ENCODE measurements at regions not wholly inside any gene's neighbourhood (a gene's known extent, or its start where the extent isn't known, plus 50 kb on each side); places are given as distances from the start of the nearest gene placed in this dataset.

DNA sequence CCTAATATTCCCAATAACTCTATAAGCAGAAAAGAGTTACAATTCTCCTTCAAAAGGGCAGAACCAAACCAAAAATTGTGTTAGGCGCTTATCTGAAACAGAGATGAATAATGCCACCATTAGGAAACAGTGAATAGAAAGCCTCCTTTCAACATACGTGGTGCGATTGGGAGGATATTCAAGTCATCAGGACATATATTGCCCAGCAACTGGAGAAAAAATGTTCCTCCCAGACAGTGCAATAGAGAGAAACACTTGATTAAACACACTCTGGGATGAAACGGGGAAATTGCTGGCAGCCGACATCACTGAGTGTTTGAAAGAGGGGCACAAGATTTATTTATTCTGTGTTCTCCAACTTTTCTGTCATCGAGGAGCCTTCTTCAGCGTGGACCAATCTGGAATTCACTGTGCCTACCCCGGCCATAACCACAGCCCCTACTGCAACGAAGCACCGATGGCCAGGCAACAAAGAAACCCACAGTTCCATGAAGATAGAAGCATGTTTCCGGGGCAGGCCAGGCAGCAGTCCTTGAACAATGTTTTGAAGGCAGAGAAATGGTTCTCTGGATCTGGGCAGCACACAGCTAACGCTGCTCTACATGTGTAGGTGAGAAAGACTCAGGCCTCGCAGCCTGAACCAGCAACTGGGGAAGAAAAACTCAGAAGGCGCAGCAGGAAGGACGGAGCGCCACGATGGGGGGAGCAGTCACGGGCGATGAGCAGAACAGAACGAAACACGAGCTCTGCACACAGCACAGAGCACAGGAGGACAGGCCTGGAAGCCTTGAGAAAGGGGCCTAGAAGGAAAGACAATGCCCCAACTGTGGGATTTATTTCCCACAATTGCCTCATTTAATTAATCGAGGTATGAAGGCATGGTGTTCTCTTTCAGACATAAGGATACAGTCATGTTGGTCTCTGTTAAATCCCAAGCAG is 234.2 kb upstream of the FOXQ1 start:
- TF ChIP-seq, protein P1, sequence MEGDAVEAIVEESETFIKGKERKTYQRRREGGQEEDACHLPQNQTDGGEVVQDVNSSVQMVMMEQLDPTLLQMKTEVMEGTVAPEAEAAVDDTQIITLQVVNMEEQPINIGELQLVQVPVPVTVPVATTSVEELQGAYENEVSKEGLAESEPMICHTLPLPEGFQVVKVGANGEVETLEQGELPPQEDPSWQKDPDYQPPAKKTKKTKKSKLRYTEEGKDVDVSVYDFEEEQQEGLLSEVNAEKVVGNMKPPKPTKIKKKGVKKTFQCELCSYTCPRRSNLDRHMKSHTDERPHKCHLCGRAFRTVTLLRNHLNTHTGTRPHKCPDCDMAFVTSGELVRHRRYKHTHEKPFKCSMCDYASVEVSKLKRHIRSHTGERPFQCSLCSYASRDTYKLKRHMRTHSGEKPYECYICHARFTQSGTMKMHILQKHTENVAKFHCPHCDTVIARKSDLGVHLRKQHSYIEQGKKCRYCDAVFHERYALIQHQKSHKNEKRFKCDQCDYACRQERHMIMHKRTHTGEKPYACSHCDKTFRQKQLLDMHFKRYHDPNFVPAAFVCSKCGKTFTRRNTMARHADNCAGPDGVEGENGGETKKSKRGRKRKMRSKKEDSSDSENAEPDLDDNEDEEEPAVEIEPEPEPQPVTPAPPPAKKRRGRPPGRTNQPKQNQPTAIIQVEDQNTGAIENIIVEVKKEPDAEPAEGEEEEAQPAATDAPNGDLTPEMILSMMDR (IDR thresholded peaks at IDR 0.05): no peak
- TF ChIP-seq POLR2A (IDR thresholded peaks at IDR 0.05): no peak
